ENCODE measurements at regions not wholly inside any gene's neighbourhood (a gene's known extent, or its start where the extent isn't known, plus 50 kb on each side); places are given as distances from the start of the nearest gene placed in this dataset.

GRCh38 chrX:42707742-42708141, 70.2 kb downstream of the PPP1R2C start:
- H3K4me3 ChIP-seq (replicated peaks; ENCODE audit: low read depth, low read length): no peak overlapping the region
- no peak for TF ChIP-seq CTCF (IDR thresholded peaks at IDR 0.05; ENCODE audit: low read depth, low read length, missing control alignments)
- DNase-seq (ENCODE audit: extremely low read depth, low read depth): no peak

DNA sequence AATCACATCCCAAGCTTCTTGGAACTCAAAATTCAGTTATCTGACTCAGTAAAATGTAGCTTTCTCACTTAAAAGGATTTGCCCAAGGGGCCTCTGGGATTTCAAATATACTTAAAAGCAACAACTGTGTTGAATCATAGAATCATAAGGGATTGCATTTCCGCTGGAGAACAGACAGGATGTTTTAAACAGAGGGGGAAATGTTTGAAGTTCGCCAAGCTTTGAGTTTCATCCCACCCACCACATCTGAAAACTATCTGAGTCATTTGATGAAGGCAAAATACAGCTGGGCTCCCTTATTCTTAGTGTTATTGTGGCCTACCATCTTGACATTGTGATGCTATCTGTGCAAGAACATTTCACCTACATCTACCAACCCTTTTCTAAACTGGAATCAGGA, 73.5 kb downstream of the PPP1R2C start:
- TF ChIP-seq CTCF (IDR thresholded peaks at IDR 0.05; ENCODE audit: low read depth, low read length, missing control alignments): no peak
- DNase-seq (ENCODE audit: extremely low read depth, low read depth): peak; percentile 12
- no peak overlapping the region for H3K4me3 ChIP-seq (replicated peaks; ENCODE audit: low read depth, low read length)

GRCh38 chrX:42697544-42697943, 80.4 kb downstream of the PPP1R2C start:
- H3K4me3 ChIP-seq (replicated peaks; ENCODE audit: low read depth, low read length): no peak overlapping the region
- TF ChIP-seq CTCF (IDR thresholded peaks at IDR 0.05; ENCODE audit: low read depth, low read length, missing control alignments): no peak
- no peak for DNase-seq (ENCODE audit: extremely low read depth, low read depth)

GRCh38 chrX:42696536-42697124, 81.3 kb downstream of the PPP1R2C start:
- no peak overlapping the region for H3K4me3 ChIP-seq (replicated peaks; ENCODE audit: low read depth, low read length)
- DNase-seq (ENCODE audit: extremely low read depth, low read depth): no peak
- no peak for TF ChIP-seq CTCF (IDR thresholded peaks at IDR 0.05; ENCODE audit: low read depth, low read length, missing control alignments)

DNA sequence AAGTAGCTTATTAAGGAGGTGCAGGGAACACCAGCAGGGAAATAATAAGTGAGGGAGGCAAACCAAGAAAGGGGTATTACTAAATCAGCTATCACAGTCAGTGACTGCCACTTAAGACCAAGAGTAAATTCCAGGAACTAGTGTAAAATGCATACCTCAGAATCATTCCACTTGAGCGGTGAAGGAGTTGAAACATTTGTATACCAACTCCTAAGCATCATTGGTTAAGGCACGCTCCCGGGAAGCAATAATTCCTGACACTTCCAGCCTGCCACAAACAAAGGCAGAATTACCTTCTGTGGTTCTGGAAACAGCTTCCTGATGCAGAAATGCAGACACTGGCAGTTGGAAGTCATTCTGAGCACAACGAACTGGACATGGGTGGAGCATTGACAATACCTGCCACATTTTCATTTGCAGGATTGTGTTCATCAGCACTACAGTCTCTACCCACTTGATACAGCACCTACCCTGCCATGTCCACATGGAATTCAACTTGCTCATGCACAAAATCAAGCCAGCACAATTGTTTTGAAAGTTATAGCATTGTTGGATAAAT, 82.1 kb downstream of the PPP1R2C start:
- DNase-seq (ENCODE audit: extremely low read depth, low read depth): no peak
- no peak for TF ChIP-seq CTCF (IDR thresholded peaks at IDR 0.05; ENCODE audit: low read depth, low read length, missing control alignments)
- no peak overlapping the region for H3K4me3 ChIP-seq (replicated peaks; ENCODE audit: low read depth, low read length)

- TF ChIP-seq CTCF (IDR thresholded peaks at IDR 0.05; ENCODE audit: low read depth, low read length, missing control alignments): no peak
- no peak for DNase-seq (ENCODE audit: extremely low read depth, low read depth)
- no peak overlapping the region for H3K4me3 ChIP-seq (replicated peaks; ENCODE audit: low read depth, low read length)
Observed at GRCh38 chrX:42694260-42694815, 83.6 kb downstream of the PPP1R2C start.
